ENCODE measurements at regions not wholly inside any gene's neighbourhood (a gene's known extent, or its start where the extent isn't known, plus 50 kb on each side); places are given as distances from the start of the nearest gene placed in this dataset.

DNA sequence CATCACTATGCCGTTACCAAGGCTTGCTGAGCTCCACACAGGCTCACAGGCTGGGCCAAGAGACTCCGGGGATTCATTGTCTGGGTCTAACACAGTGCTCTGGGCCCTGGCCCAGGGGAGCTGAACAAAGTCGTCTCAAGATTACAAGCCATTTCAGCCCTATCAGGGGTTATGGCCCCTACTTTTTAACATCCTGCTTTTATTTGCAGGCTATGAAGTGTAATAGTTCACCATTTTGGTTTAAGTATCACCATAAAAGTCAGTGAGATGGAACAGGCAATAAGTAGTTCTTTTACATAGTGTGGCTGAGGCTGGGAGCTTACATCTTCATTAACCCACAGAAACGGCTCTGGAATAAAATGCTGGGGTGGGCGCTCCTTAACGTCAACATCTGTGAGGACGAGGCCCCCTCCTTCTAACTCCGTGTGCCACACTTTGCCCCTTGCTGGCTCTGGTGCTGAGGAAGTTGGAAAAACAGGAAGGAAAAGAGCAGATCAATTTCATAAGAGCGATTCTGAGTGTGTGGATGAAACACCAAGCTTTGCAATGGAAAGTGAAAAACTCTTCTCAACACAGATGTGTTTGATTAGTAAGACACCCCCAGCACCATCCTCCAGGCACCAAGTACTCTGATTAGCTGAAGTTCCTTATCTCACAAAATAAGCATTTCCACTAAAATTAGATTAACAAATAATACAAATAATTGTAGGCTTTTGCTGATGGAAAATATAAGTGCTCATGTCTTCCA, 447.3 kb downstream of the MAFB start:
- TF ChIP-seq CTCF (conservative IDR thresholded peaks at IDR 0.05 in 1 of 2, IDR thresholded peaks at IDR 0.05 in 1 of 2; ENCODE audit: extremely low read depth in 1 of 2, insufficient read depth in 1 of 2, low read depth in 1 of 2, low read length in 2 of 2), result no peak
- TF ChIP-seq EZH2 (IDR thresholded peaks at IDR 0.05; ENCODE audit: borderline replicate concordance, low read length), result no peak
